NB4 (cell line): ENCODE measurements at regions not wholly inside any gene's neighbourhood (a gene's known extent, or its start where the extent isn't known, plus 50 kb on each side); places are given as distances from the start of the nearest gene placed in this dataset.

ENCODE experiments used
- MYC ChIP-seq: IDR thresholded peaks from 2 replicates; pipeline ENCODE4 v1.6.1; 2011; ENCODE audit warnings: low read depth, low read length
- POLR2A ChIP-seq: IDR thresholded peaks from 2 replicates; pipeline ENCODE4 v1.6.1; 2011; ENCODE audit warnings: mild to moderate bottlenecking; ENCODE audit not compliant: insufficient read length; ENCODE audit errors: extremely low read depth
- TF ChIP-seq, protein P1 (sequence below): IDR thresholded peaks from one replicate; pipeline ENCODE4 v1.5.1; 2012; ENCODE audit warnings: low read depth, low read length

DNA sequence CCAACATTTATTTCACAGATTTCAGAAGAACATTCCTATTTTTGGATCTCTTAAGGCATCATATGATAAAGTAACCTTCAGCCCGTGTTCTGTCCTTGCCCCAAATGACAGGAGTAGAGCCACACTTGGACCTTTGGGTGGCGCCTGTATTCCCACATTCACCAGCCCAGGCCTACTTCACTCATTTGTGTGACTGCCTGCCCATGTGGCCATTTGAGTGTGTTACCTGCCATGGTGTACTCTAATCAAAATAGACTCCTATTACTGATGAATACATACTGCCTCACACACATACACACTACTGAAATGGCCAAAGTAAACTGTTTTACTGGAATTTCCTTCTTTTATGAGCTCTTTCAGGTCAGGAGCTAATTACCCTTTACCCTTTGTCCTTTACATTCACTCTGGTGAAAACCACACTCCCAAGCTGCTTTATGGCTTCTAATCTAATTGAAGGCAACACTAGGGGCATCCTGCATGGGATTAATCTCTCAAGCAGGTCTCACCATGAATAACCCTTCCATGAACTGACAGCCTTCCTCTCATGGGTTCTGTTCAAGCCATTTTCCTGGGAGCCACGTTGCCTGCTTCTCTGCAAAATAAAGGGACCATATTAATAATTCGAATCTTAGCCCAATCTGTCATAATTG lies 271.0 kb upstream of the GALNT5 start:
- TF ChIP-seq, protein P1, sequence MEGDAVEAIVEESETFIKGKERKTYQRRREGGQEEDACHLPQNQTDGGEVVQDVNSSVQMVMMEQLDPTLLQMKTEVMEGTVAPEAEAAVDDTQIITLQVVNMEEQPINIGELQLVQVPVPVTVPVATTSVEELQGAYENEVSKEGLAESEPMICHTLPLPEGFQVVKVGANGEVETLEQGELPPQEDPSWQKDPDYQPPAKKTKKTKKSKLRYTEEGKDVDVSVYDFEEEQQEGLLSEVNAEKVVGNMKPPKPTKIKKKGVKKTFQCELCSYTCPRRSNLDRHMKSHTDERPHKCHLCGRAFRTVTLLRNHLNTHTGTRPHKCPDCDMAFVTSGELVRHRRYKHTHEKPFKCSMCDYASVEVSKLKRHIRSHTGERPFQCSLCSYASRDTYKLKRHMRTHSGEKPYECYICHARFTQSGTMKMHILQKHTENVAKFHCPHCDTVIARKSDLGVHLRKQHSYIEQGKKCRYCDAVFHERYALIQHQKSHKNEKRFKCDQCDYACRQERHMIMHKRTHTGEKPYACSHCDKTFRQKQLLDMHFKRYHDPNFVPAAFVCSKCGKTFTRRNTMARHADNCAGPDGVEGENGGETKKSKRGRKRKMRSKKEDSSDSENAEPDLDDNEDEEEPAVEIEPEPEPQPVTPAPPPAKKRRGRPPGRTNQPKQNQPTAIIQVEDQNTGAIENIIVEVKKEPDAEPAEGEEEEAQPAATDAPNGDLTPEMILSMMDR, result no peak
- TF ChIP-seq POLR2A (no peak), MYC (no peak)
